22Rv1 (cell line): ENCODE measurements at regions not wholly inside any gene's neighbourhood (a gene's known extent, or its start where the extent isn't known, plus 50 kb on each side); places are given as distances from the start of the nearest gene placed in this dataset.

Experiments used
- ZFX ChIP-seq: fragments of 450-650 bp; IDR thresholded peaks from 2 replicates; pipeline ENCODE4 v1.6.1; 2017; ENCODE audit warnings: antibody characterized with exemption, borderline replicate concordance
- TF ChIP-seq, protein P1 (sequence below): fragments of 450-650 bp; IDR thresholded peaks from 2 replicates; pipeline ENCODE4 v1.5.1; 2017; ENCODE audit warnings: mild to moderate bottlenecking

- TF ChIP-seq, protein P1, sequence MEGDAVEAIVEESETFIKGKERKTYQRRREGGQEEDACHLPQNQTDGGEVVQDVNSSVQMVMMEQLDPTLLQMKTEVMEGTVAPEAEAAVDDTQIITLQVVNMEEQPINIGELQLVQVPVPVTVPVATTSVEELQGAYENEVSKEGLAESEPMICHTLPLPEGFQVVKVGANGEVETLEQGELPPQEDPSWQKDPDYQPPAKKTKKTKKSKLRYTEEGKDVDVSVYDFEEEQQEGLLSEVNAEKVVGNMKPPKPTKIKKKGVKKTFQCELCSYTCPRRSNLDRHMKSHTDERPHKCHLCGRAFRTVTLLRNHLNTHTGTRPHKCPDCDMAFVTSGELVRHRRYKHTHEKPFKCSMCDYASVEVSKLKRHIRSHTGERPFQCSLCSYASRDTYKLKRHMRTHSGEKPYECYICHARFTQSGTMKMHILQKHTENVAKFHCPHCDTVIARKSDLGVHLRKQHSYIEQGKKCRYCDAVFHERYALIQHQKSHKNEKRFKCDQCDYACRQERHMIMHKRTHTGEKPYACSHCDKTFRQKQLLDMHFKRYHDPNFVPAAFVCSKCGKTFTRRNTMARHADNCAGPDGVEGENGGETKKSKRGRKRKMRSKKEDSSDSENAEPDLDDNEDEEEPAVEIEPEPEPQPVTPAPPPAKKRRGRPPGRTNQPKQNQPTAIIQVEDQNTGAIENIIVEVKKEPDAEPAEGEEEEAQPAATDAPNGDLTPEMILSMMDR = peak; percentile 21; the same call in 1 of the 2 replicates
- TF ChIP-seq ZFX = no peak
Observed at GRCh38 chr2:47653902-47654789, 83.4 kb upstream of the KCNK12 start.
